ENCODE measurements at regions not wholly inside any gene's neighbourhood (a gene's known extent, or its start where the extent isn't known, plus 50 kb on each side); places are given as distances from the start of the nearest gene placed in this dataset.

DNA sequence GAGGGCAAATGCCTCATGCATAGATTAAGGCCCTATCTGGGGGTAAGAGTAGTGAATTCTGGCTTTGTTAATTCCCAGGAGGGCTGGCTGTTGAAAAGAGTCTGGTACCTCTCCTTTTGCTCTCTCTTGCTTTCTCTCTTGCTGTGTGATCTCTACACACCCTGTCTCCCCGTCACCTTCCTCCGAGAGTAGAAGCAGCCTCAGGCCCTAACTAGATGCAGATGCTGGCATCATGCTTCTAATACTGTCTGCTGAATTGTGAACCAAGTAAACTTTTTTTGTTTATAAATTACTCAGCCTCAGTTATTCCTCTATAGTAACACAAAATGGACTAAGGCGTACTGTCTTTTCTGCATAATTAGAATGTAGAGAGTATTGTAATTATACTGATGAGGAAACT lies 908.1 kb downstream of the DIPK2A start:
- TF ChIP-seq, protein P1, sequence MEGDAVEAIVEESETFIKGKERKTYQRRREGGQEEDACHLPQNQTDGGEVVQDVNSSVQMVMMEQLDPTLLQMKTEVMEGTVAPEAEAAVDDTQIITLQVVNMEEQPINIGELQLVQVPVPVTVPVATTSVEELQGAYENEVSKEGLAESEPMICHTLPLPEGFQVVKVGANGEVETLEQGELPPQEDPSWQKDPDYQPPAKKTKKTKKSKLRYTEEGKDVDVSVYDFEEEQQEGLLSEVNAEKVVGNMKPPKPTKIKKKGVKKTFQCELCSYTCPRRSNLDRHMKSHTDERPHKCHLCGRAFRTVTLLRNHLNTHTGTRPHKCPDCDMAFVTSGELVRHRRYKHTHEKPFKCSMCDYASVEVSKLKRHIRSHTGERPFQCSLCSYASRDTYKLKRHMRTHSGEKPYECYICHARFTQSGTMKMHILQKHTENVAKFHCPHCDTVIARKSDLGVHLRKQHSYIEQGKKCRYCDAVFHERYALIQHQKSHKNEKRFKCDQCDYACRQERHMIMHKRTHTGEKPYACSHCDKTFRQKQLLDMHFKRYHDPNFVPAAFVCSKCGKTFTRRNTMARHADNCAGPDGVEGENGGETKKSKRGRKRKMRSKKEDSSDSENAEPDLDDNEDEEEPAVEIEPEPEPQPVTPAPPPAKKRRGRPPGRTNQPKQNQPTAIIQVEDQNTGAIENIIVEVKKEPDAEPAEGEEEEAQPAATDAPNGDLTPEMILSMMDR (IDR thresholded peaks at IDR 0.05), result no peak
- no peak for TF ChIP-seq POLR2A (IDR thresholded peaks at IDR 0.05)
